Keratinocyte (primary cell): ENCODE measurements at regions not wholly inside any gene's neighbourhood (a gene's known extent, or its start where the extent isn't known, plus 50 kb on each side); places are given as distances from the start of the nearest gene placed in this dataset.

Source experiments
- CTCF ChIP-seq, 3 experiments: IDR thresholded peaks in 1 of 3; conservative IDR thresholded peaks in 1 of 3; optimal IDR thresholded peaks in 1 of 3; 2 replicates in 2 of 3; 3 replicates in 1 of 3; pipeline versions ENCODE3 to v1.5.1; 2011; ENCODE audit warnings: low read length in 3 of 3, mild to moderate bottlenecking in 3 of 3, moderate library complexity in 2 of 3, control low read depth in 1 of 3, inconsistent platforms in 1 of 3; ENCODE audit not compliant: insufficient read depth in 2 of 3; ENCODE audit errors: extremely low read depth in 1 of 3
- EZH2 ChIP-seq: IDR thresholded peaks from one replicate; pipeline ENCODE4 v1.6.1; 2012; ENCODE audit warnings: inconsistent platforms, mild to moderate bottlenecking, low read length, moderate library complexity

GRCh38 chr2:62352031-62352430, 154.0 kb downstream of the TMEM17 start:
- no peak for TF ChIP-seq EZH2
- TF ChIP-seq CTCF (optimal IDR thresholded peaks at IDR 0.05 in 1 of 3, IDR thresholded peaks at IDR 0.05 in 1 of 3, conservative IDR thresholded peaks at IDR 0.05 in 1 of 3; ENCODE audit: extremely low read depth in 1 of 3, insufficient read depth in 2 of 3, low read length in 3 of 3): no peak
